H1 (cell line): ENCODE measurements at regions not wholly inside any gene's neighbourhood (a gene's known extent, or its start where the extent isn't known, plus 50 kb on each side); places are given as distances from the start of the nearest gene placed in this dataset.

Source experiments
- CTBP2 ChIP-seq: IDR thresholded peaks from 2 replicates; pipeline ENCODE4 v1.7.0; 2011; ENCODE audit warnings: borderline replicate concordance, mild to moderate bottlenecking, moderate library complexity, mixed read lengths, low read length; ENCODE audit not compliant: insufficient read depth, insufficient read length
- KDM5A ChIP-seq: fragments of 200-600 bp; IDR thresholded peaks from 2 replicates; pipeline ENCODE4 v1.7.1; 2012; ENCODE audit warnings: mild to moderate bottlenecking, low read length, inconsistent platforms, mixed read lengths
- POLR2A ChIP-seq, 2 experiments: IDR thresholded peaks; 1 replicate in 1 of 2; 2 replicates in 1 of 2; pipeline ENCODE4 v1.6.1; 2011; ENCODE audit warnings: low read depth in 2 of 2, low read length in 2 of 2, mild to moderate bottlenecking in 2 of 2; ENCODE audit errors: control extremely low read depth in 1 of 2
- POU5F1 ChIP-seq: IDR thresholded peaks from 2 replicates; pipeline ENCODE4 v1.6.1; 2011; ENCODE audit warnings: low read depth, mild to moderate bottlenecking, low read length, moderate library complexity
- SP2 ChIP-seq: IDR thresholded peaks from 2 replicates; pipeline ENCODE4 v1.6.1; 2012; ENCODE audit warnings: mild to moderate bottlenecking, low read length, inconsistent platforms
- SUZ12 ChIP-seq: fragments of 200-600 bp; sonication (generic); IDR thresholded peaks from 2 replicates; pipeline ENCODE4 v1.6.1; 2012; ENCODE audit warnings: mild to moderate bottlenecking, inconsistent platforms, low read length, moderate library complexity, mixed read lengths
- TBP ChIP-seq: IDR thresholded peaks from 2 replicates; pipeline ENCODE4 v1.6.1; 2011; ENCODE audit warnings: low read depth, low read length, improper control_type of control experiment
- USF2 ChIP-seq: IDR thresholded peaks from 2 replicates; pipeline ENCODE4 v1.6.1; 2011; ENCODE audit warnings: low read length, improper control_type of control experiment
- TF ChIP-seq, protein P1 (sequence below): fragments of 300-600 bp; sonication (generic); IDR thresholded peaks from 2 replicates; pipeline ENCODE4 v1.7.1; 2012; ENCODE audit warnings: low read length, moderate library complexity, mild to moderate bottlenecking, inconsistent platforms; ENCODE audit not compliant: insufficient replicate concordance

GRCh38 chr13:90594681-90595080 lies 752.8 kb upstream of the MIR17HG start (continued):
- TF ChIP-seq, protein P1, sequence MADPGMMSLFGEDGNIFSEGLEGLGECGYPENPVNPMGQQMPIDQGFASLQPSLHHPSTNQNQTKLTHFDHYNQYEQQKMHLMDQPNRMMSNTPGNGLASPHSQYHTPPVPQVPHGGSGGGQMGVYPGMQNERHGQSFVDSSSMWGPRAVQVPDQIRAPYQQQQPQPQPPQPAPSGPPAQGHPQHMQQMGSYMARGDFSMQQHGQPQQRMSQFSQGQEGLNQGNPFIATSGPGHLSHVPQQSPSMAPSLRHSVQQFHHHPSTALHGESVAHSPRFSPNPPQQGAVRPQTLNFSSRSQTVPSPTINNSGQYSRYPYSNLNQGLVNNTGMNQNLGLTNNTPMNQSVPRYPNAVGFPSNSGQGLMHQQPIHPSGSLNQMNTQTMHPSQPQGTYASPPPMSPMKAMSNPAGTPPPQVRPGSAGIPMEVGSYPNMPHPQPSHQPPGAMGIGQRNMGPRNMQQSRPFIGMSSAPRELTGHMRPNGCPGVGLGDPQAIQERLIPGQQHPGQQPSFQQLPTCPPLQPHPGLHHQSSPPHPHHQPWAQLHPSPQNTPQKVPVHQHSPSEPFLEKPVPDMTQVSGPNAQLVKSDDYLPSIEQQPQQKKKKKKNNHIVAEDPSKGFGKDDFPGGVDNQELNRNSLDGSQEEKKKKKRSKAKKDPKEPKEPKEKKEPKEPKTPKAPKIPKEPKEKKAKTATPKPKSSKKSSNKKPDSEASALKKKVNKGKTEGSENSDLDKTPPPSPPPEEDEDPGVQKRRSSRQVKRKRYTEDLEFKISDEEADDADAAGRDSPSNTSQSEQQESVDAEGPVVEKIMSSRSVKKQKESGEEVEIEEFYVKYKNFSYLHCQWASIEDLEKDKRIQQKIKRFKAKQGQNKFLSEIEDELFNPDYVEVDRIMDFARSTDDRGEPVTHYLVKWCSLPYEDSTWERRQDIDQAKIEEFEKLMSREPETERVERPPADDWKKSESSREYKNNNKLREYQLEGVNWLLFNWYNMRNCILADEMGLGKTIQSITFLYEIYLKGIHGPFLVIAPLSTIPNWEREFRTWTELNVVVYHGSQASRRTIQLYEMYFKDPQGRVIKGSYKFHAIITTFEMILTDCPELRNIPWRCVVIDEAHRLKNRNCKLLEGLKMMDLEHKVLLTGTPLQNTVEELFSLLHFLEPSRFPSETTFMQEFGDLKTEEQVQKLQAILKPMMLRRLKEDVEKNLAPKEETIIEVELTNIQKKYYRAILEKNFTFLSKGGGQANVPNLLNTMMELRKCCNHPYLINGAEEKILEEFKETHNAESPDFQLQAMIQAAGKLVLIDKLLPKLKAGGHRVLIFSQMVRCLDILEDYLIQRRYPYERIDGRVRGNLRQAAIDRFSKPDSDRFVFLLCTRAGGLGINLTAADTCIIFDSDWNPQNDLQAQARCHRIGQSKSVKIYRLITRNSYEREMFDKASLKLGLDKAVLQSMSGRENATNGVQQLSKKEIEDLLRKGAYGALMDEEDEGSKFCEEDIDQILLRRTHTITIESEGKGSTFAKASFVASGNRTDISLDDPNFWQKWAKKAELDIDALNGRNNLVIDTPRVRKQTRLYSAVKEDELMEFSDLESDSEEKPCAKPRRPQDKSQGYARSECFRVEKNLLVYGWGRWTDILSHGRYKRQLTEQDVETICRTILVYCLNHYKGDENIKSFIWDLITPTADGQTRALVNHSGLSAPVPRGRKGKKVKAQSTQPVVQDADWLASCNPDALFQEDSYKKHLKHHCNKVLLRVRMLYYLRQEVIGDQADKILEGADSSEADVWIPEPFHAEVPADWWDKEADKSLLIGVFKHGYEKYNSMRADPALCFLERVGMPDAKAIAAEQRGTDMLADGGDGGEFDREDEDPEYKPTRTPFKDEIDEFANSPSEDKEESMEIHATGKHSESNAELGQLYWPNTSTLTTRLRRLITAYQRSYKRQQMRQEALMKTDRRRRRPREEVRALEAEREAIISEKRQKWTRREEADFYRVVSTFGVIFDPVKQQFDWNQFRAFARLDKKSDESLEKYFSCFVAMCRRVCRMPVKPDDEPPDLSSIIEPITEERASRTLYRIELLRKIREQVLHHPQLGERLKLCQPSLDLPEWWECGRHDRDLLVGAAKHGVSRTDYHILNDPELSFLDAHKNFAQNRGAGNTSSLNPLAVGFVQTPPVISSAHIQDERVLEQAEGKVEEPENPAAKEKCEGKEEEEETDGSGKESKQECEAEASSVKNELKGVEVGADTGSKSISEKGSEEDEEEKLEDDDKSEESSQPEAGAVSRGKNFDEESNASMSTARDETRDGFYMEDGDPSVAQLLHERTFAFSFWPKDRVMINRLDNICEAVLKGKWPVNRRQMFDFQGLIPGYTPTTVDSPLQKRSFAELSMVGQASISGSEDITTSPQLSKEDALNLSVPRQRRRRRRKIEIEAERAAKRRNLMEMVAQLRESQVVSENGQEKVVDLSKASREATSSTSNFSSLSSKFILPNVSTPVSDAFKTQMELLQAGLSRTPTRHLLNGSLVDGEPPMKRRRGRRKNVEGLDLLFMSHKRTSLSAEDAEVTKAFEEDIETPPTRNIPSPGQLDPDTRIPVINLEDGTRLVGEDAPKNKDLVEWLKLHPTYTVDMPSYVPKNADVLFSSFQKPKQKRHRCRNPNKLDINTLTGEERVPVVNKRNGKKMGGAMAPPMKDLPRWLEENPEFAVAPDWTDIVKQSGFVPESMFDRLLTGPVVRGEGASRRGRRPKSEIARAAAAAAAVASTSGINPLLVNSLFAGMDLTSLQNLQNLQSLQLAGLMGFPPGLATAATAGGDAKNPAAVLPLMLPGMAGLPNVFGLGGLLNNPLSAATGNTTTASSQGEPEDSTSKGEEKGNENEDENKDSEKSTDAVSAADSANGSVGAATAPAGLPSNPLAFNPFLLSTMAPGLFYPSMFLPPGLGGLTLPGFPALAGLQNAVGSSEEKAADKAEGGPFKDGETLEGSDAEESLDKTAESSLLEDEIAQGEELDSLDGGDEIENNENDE: no peak
- TF ChIP-seq TBP: no peak
- no peak for TF ChIP-seq KDM5A
- no peak for TF ChIP-seq SUZ12
- no peak for TF ChIP-seq USF2
- TF ChIP-seq POU5F1: no peak
- no peak for TF ChIP-seq POLR2A (IDR thresholded peaks at IDR 0.05; ENCODE audit: control extremely low read depth in 1 of 2, low read depth in 2 of 2, low read length in 2 of 2)
- TF ChIP-seq SP2: no peak
- no peak for TF ChIP-seq CTBP2
